ENCODE measurements at regions not wholly inside any gene's neighbourhood (a gene's known extent, or its start where the extent isn't known, plus 50 kb on each side); places are given as distances from the start of the nearest gene placed in this dataset.

DNA sequence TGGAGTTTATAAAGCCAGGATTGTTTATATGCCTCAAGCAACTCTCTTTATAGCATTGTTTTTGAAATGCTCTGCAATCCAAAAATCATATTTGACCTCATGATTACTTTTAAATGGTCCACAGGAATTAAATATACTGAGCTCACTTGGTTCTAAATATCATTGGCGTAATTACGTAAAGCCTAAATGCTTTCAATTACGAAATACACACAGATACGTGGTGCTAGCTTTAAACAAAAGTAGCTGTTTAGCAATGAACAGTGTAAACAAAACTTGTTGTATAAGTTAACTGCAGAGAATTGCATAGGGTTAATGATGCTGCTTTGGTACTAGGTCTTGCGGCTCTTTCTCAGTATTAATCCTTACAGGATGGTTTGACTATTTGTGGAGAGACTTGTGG lies 346.6 kb downstream of the COG6 start:
- TF ChIP-seq EZH2 (IDR thresholded peaks at IDR 0.05; ENCODE audit: low read length) (no peak), CTCF (optimal IDR thresholded peaks at IDR 0.05 in 1 of 3, IDR thresholded peaks at IDR 0.05 in 1 of 3, conservative IDR thresholded peaks at IDR 0.05 in 1 of 3; ENCODE audit: extremely low read depth in 1 of 3, insufficient read depth in 2 of 3, low read length in 3 of 3) (no peak)

GRCh38 chr13:40013554-40013953 lies 358.1 kb downstream of the COG6 start:
- Histone ChIP-seq H3K4me2 (ENCODE audit: control insufficient read depth, extremely low read depth, insufficient read depth, low read depth, low read length) (no peak overlapping the region), H3K36me3 (ENCODE audit: control insufficient read depth in 2 of 2, extremely low read depth in 1 of 2, insufficient read depth in 2 of 2, low read length in 2 of 2) (no peaks in the 10 kb centered on the region), H3K9me3 (ENCODE audit: control insufficient read depth, low read depth, low read length) (no peaks in the 10 kb centered on the region), H3K4me1 (ENCODE audit: control insufficient read depth, extremely low read depth, insufficient read depth, low read length) (no peaks in the 10 kb centered on the region), H3K79me2 (ENCODE audit: control insufficient read depth, insufficient read depth, low read length) (no peaks in the 10 kb centered on the region), H3K9ac (ENCODE audit: control insufficient read depth, extremely low read depth, insufficient read depth, low read length) (no peak overlapping the region), H3K9me1 (ENCODE audit: control insufficient read depth, extremely low read depth, insufficient read depth, low read length) (no peaks in the 10 kb centered on the region), H2AFZ (ENCODE audit: control insufficient read depth, low read length) (no peak overlapping the region), H3K4me3 (ENCODE audit: control insufficient read depth in 2 of 3, extremely low read depth in 1 of 3, insufficient read depth in 2 of 3, low read depth in 1 of 3, low read length in 3 of 3) (no peak overlapping the region), H4K20me1 (ENCODE audit: control insufficient read depth, extremely low read depth, insufficient read depth, low read length) (no peaks in the 10 kb centered on the region), H3K27ac (ENCODE audit: control insufficient read depth, insufficient read depth, low read length) (no peak overlapping the region), H3K27me3 (ENCODE audit: control insufficient read depth, extremely low read depth, insufficient read depth, low read length) (no peaks in the 10 kb centered on the region)
- DNase-seq (ENCODE audit: low read depth, low spot score) (no peak), FAIRE-seq (no peak)
- TF ChIP-seq CTCF (optimal IDR thresholded peaks at IDR 0.05 in 1 of 3, IDR thresholded peaks at IDR 0.05 in 1 of 3, conservative IDR thresholded peaks at IDR 0.05 in 1 of 3; ENCODE audit: extremely low read depth in 1 of 3, insufficient read depth in 2 of 3, low read length in 3 of 3): no peak
- no peak for TF ChIP-seq EZH2 (IDR thresholded peaks at IDR 0.05; ENCODE audit: low read length)
- dilution Hi-C loops (cut with MboI; ENCODE audit: extremely low pct_ligation_motif_present, low sequenced_read_pairs): no loop called here

More for the DNA sequence above, 346.6 kb downstream of the COG6 start:
- H3K79me2 ChIP-seq (ENCODE audit: control insufficient read depth, insufficient read depth, low read length): no peaks in the 10 kb centered on the region
- FAIRE-seq: no peak
- H3K9ac ChIP-seq (ENCODE audit: control insufficient read depth, extremely low read depth, insufficient read depth, low read length): no peak overlapping the region
- no peaks in the 10 kb centered on the region for H4K20me1 ChIP-seq (ENCODE audit: control insufficient read depth, extremely low read depth, insufficient read depth, low read length)
- no peaks in the 10 kb centered on the region for H3K27me3 ChIP-seq (ENCODE audit: control insufficient read depth, extremely low read depth, insufficient read depth, low read length)
- H2AFZ ChIP-seq (ENCODE audit: control insufficient read depth, low read length): no peak overlapping the region
- H3K9me1 ChIP-seq (ENCODE audit: control insufficient read depth, extremely low read depth, insufficient read depth, low read length): no peaks in the 10 kb centered on the region
- DNase-seq (ENCODE audit: low read depth, low spot score): no peak
- H3K4me1 ChIP-seq (ENCODE audit: control insufficient read depth, extremely low read depth, insufficient read depth, low read length): no peaks in the 10 kb centered on the region
- no peaks in the 10 kb centered on the region for H3K9me3 ChIP-seq (ENCODE audit: control insufficient read depth, low read depth, low read length)
- H3K4me3 ChIP-seq (ENCODE audit: control insufficient read depth in 2 of 3, extremely low read depth in 1 of 3, insufficient read depth in 2 of 3, low read depth in 1 of 3, low read length in 3 of 3): no peak overlapping the region
- no peak overlapping the region for H3K27ac ChIP-seq (ENCODE audit: control insufficient read depth, insufficient read depth, low read length)
- dilution Hi-C loops (cut with MboI; ENCODE audit: extremely low pct_ligation_motif_present, low sequenced_read_pairs): no loop called here
- no peaks in the 10 kb centered on the region for H3K36me3 ChIP-seq (ENCODE audit: control insufficient read depth in 2 of 2, extremely low read depth in 1 of 2, insufficient read depth in 2 of 2, low read length in 2 of 2)
- no peak overlapping the region for H3K4me2 ChIP-seq (ENCODE audit: control insufficient read depth, extremely low read depth, insufficient read depth, low read depth, low read length)

Data from keratinocyte (primary cell).